ENCODE measurements at regions not wholly inside any gene's neighbourhood (a gene's known extent, or its start where the extent isn't known, plus 50 kb on each side); places are given as distances from the start of the nearest gene placed in this dataset.

GRCh38 chr20:5680192-5680591 is 69.4 kb upstream of the GPCPD1 start:
- Histone ChIP-seq H2AFZ (ENCODE audit: low read length) (no peak overlapping the region), H3K9me3 (ENCODE audit: insufficient read depth in 2 of 2, low read depth in 1 of 2, low read length in 1 of 2) (no peaks in the 10 kb centered on the region), H2BK20ac (ENCODE audit: low read length) (no peak overlapping the region), H4K91ac (replicated peaks; ENCODE audit: insufficient read length, low read length) (no peak overlapping the region), H3K9ac (replicated peaks in 1 of 4; ENCODE audit: extremely low read depth in 1 of 4, low read depth in 3 of 4, low read length in 3 of 4) (no peak overlapping the region), H3K36me3 (ENCODE audit: control insufficient read depth in 2 of 4, insufficient read depth in 4 of 4, low read length in 3 of 4) (no peaks in the 10 kb centered on the region), H3K18ac (ENCODE audit: extremely low read depth, low read length) (no peak overlapping the region), H3K4ac (replicated peaks; ENCODE audit: insufficient read length, low read depth, low read length) (no peak overlapping the region), H2BK15ac (ENCODE audit: low read length) (no peak overlapping the region), H4K5ac (ENCODE audit: insufficient read length, low read depth, low read length) (no peak overlapping the region), H2BK12ac (ENCODE audit: low read depth, low read length) (no peak overlapping the region), H3K14ac (ENCODE audit: insufficient read length) (no peak overlapping the region), H2BK120ac (replicated peaks; ENCODE audit: low read depth, low read length) (no peak overlapping the region), H3K79me1 (ENCODE audit: low read depth, low read length) (no peaks in the 10 kb centered on the region), H4K20me1 (replicated peaks in 1 of 2; ENCODE audit: control insufficient read depth in 1 of 2, insufficient read depth in 2 of 2, low read length in 2 of 2) (no peaks in the 10 kb centered on the region), H3K56ac (replicated peaks; ENCODE audit: insufficient read length, low read depth, low read length) (no peak overlapping the region), H3K27me3 (replicated peaks in 1 of 4; ENCODE audit: control insufficient read depth in 3 of 4, extremely low read depth in 1 of 4, insufficient read depth in 3 of 4, low read length in 3 of 4) (no peaks in the 10 kb centered on the region), H3K4me1 (replicated peaks in 1 of 4; ENCODE audit: control insufficient read depth in 3 of 4, insufficient read depth in 4 of 4, low read length in 3 of 4) (no peaks in the 10 kb centered on the region), H3K23ac (ENCODE audit: insufficient read length) (no peak overlapping the region), H3K4me3 (ENCODE audit: extremely low read depth in 1 of 4, insufficient read depth in 2 of 4, low read depth in 3 of 4, low read length in 4 of 4) (no peak overlapping the region), H3K79me2 (ENCODE audit: control insufficient read depth in 1 of 2, insufficient read depth in 2 of 2, low read length in 2 of 2) (no peaks in the 10 kb centered on the region), H2AK5ac (ENCODE audit: low read depth, low read length) (no peak overlapping the region), H2BK5ac (ENCODE audit: low read depth, low read length) (no peak overlapping the region), H3K23me2 (ENCODE audit: low read depth, low read length) (no peaks in the 10 kb centered on the region), H3K4me2 (ENCODE audit: insufficient read depth in 1 of 2, low read depth in 2 of 2, low read length in 2 of 2) (no peak overlapping the region), H4K8ac (ENCODE audit: extremely low read depth, insufficient read depth, low read length) (no peak overlapping the region), H3K27ac (ENCODE audit: low read depth, low read length) (no peak overlapping the region)
- DNase-seq (ENCODE audit: low read depth in 1 of 2, low spot score in 2 of 2) (no peak), FAIRE-seq (no peak)
- ChIA-PET POLR2A (ENCODE audit: partially characterized antibody) (no interaction called here), CTCF (ENCODE audit: partially characterized antibody) (no interaction called here)
- TF ChIP-seq NRF1 (IDR thresholded peaks at IDR 0.05; ENCODE audit: low read depth, low read length) (no peak), ASH2L (IDR thresholded peaks at IDR 0.05; ENCODE audit: low read length) (no peak), CHD1 (IDR thresholded peaks at IDR 0.05; ENCODE audit: low read depth, low read length) (no peak), ATF2 (IDR thresholded peaks at IDR 0.05; ENCODE audit: low read length) (no peak), TEAD4 (IDR thresholded peaks at IDR 0.05; ENCODE audit: low read depth, low read length) (no peak), SP2 (IDR thresholded peaks at IDR 0.05; ENCODE audit: low read length) (no peak), NANOG (IDR thresholded peaks at IDR 0.05; ENCODE audit: insufficient read depth, low read depth, low read length, poor library complexity, severe bottlenecking) (no peak), CEBPB (IDR thresholded peaks at IDR 0.05; ENCODE audit: low read depth, low read length) (no peak), SP1 (IDR thresholded peaks at IDR 0.05; ENCODE audit: low read depth, low read length) (no peak), SAP30 (IDR thresholded peaks at IDR 0.05; ENCODE audit: insufficient read depth, insufficient replicate concordance, low read length) (no peak), JUND (IDR thresholded peaks at IDR 0.05; ENCODE audit: low read length) (no peak)
- TF ChIP-seq, protein P1, sequence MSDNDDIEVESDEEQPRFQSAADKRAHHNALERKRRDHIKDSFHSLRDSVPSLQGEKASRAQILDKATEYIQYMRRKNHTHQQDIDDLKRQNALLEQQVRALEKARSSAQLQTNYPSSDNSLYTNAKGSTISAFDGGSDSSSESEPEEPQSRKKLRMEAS (IDR thresholded peaks at IDR 0.05): no peak
- TF ChIP-seq, protein P2, sequence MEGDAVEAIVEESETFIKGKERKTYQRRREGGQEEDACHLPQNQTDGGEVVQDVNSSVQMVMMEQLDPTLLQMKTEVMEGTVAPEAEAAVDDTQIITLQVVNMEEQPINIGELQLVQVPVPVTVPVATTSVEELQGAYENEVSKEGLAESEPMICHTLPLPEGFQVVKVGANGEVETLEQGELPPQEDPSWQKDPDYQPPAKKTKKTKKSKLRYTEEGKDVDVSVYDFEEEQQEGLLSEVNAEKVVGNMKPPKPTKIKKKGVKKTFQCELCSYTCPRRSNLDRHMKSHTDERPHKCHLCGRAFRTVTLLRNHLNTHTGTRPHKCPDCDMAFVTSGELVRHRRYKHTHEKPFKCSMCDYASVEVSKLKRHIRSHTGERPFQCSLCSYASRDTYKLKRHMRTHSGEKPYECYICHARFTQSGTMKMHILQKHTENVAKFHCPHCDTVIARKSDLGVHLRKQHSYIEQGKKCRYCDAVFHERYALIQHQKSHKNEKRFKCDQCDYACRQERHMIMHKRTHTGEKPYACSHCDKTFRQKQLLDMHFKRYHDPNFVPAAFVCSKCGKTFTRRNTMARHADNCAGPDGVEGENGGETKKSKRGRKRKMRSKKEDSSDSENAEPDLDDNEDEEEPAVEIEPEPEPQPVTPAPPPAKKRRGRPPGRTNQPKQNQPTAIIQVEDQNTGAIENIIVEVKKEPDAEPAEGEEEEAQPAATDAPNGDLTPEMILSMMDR (IDR thresholded peaks at IDR 0.05; ENCODE audit: control extremely low read depth in 1 of 3, insufficient read depth in 1 of 3, low read depth in 1 of 3, low read length in 3 of 3): no peak

Measured in H1 (cell line).